ENCODE measurements at regions not wholly inside any gene's neighbourhood (a gene's known extent, or its start where the extent isn't known, plus 50 kb on each side); places are given as distances from the start of the nearest gene placed in this dataset. TPM values are rescaled to one million over a fixed set of nuclear protein-coding genes. Genes with fewer than 3 reads are reported as not detected.
"Not testable (repeated sequence)": the region's sequence is repeated elsewhere in the genome, so short reads cannot be mapped to it uniquely, and the experiment has no call there.

DNA sequence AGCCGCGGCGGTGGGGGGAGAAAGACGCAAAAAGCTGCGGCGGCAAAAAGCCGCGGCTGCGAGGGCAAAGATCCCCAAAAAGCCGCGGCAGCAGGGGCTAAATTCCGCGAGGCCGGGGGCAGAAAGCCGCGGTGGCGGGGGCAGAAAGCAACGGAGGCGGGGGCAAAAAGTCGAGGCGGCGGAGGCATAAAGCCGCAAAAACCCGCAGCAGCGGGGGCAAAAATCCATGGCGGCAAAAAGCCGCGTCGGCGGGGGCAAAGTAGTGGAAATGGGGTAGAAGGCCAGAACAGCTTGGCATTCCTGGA lies 1669.2 kb downstream of the RPIA start:
- H3K36me3 ChIP-seq (ENCODE audit: insufficient read depth, low read length), result not testable (repeated sequence)

More for the DNA sequence above, 1669.2 kb downstream of the RPIA start:
- H3K27ac ChIP-seq (ENCODE audit: low read depth, low read length); H4K20me1 ChIP-seq (ENCODE audit: insufficient read depth, low read length); H3K4me1 ChIP-seq (ENCODE audit: insufficient read depth, low read length); H3K9me3 ChIP-seq (ENCODE audit: low read depth, low read length); DNase-seq (ENCODE audit: insufficient read length, low spot score, missing footprints); H2AFZ ChIP-seq (ENCODE audit: low read length); H3K4me3 ChIP-seq (ENCODE audit: insufficient read depth, low read length); H3K27me3 ChIP-seq (ENCODE audit: insufficient read depth, low read length); H3K4me2 ChIP-seq (ENCODE audit: insufficient read depth, low read length); H3K79me2 ChIP-seq (ENCODE audit: insufficient read depth, low read length): not testable (repeated sequence)

Small RNA genes in the stretch of these regions (small RNA-seq; reads per million reads assigned to genes)
- gene AC233263.1 (not detected), gene AC233263.2 (not detected), gene IGKV1D-35 (not detected), gene IGKV2D-19 (not detected), gene IGKV2D-36 (not detected), gene IGKV2D-38 (not detected), gene IGKV3D-25 (not detected)

Data from osteoblast (primary cell).